CD14-positive monocyte (primary cell): ENCODE measurements at regions not wholly inside any gene's neighbourhood (a gene's known extent, or its start where the extent isn't known, plus 50 kb on each side); places are given as distances from the start of the nearest gene placed in this dataset.

ENCODE experiments used
- DNase-seq, 3 donors: peaks; one replicate each; pipeline ENCODE4 v3.0.0-alpha.2; 2011 to 2022
- H2AFZ ChIP-seq: 2 replicates; pipeline ENCODE4 v1.6.0; 2012; ENCODE audit warnings: mild to moderate bottlenecking, low read depth, low read length, inconsistent platforms; ENCODE audit not compliant: insufficient read depth, poor library complexity, severe bottlenecking
- H3K27ac ChIP-seq, 2 donors: 1 replicate in 1 of 2; 2 replicates in 1 of 2; pipeline ENCODE4 v1.5.1; 2012 to 2013; ENCODE audit warnings: low read length in 2 of 2, control low read depth in 1 of 2, inconsistent platforms in 1 of 2, low read depth in 1 of 2, mild to moderate bottlenecking in 1 of 2
- H3K27me3 ChIP-seq, 2 donors: one replicate each; pipeline versions ENCODE4 v1.6.0 to v1.6.1; 2011 to 2013; ENCODE audit warnings: low read length in 2 of 2; ENCODE audit not compliant: control insufficient read depth in 2 of 2, insufficient read depth in 2 of 2
- H3K36me3 ChIP-seq, 2 donors: replicated peaks in 1 of 2; 1 replicate in 1 of 2; 2 replicates in 1 of 2; pipeline versions ENCODE4 v1.5.1 to v1.6.1; 2012 to 2013; ENCODE audit warnings: low read length in 2 of 2, control low read depth in 1 of 2, inconsistent platforms in 1 of 2, mild to moderate bottlenecking in 1 of 2; ENCODE audit not compliant: insufficient read depth in 2 of 2, control insufficient read depth in 1 of 2
- H3K4me1 ChIP-seq, 2 donors: 1 replicate in 1 of 2; 2 replicates in 1 of 2; pipeline versions ENCODE4 v1.5.1 to v1.6.1; 2012 to 2013; ENCODE audit warnings: low read length in 2 of 2, control low read depth in 1 of 2, inconsistent platforms in 1 of 2, mild to moderate bottlenecking in 1 of 2, moderate library complexity in 1 of 2; ENCODE audit not compliant: insufficient read depth in 2 of 2, control insufficient read depth in 1 of 2
- H3K4me2 ChIP-seq: replicated peaks from 2 replicates; pipeline ENCODE3; 2012; ENCODE audit warnings: low read length, moderate library complexity, mild to moderate bottlenecking; ENCODE audit not compliant: poor library complexity, severe bottlenecking; ENCODE audit errors: extremely low read depth
- H3K4me3 ChIP-seq, 3 experiments: fragments of 200-600 bp in 1 of 3; sonication (generic) in 1 of 3; replicated peaks in 1 of 3; 1 replicate in 2 of 3; 2 replicates in 1 of 3; pipeline ENCODE4 v1.5.1; 2011 to 2013; ENCODE audit warnings: low read length in 3 of 3, mild to moderate bottlenecking in 3 of 3, control low read depth in 2 of 3, low read depth in 2 of 3, inconsistent platforms in 1 of 3, moderate library complexity in 1 of 3
- H3K79me2 ChIP-seq: 2 replicates; pipeline ENCODE4 v1.6.0; 2012; ENCODE audit warnings: mild to moderate bottlenecking, control low read depth, inconsistent platforms, low read length, moderate library complexity; ENCODE audit not compliant: insufficient read depth
- H3K9ac ChIP-seq: 2 replicates; pipeline ENCODE4 v1.6.0; 2017; ENCODE audit warnings: low read length, mild to moderate bottlenecking; ENCODE audit not compliant: insufficient read depth, poor library complexity, severe bottlenecking
- H3K9me3 ChIP-seq, 2 donors: replicated peaks in 1 of 2; 1 replicate in 1 of 2; 2 replicates in 1 of 2; pipeline versions ENCODE4 v1.5.1 to v1.6.1; 2012 to 2013; ENCODE audit warnings: low read length in 2 of 2, control low read depth in 1 of 2; ENCODE audit not compliant: control insufficient read depth in 1 of 2, insufficient read depth in 1 of 2
- H4K20me1 ChIP-seq: 2 replicates; pipeline ENCODE4 v1.6.0; 2012; ENCODE audit warnings: mild to moderate bottlenecking, low read length, control low read depth, moderate library complexity; ENCODE audit not compliant: insufficient read depth
- H3K27ac Mint-ChIP-seq, 7 donors: one replicate each; pipeline ENCODE4 v1.8.0; 2020; ENCODE audit warnings: mild to moderate bottlenecking in 7 of 7, mixed read lengths in 7 of 7, moderate library complexity in 6 of 7, inconsistent platforms in 2 of 7
- H3K27me3 Mint-ChIP-seq, 3 donors: one replicate each; pipeline ENCODE4 v1.8.0; 2021 to 2022; ENCODE audit warnings: low read depth in 3 of 3, mild to moderate bottlenecking in 3 of 3, mixed read lengths in 3 of 3, moderate library complexity in 3 of 3, inconsistent platforms in 1 of 3
- H3K36me3 Mint-ChIP-seq, 2 donors: one replicate each; pipeline ENCODE4 v1.8.0; 2020; ENCODE audit warnings: mixed read lengths in 2 of 2, inconsistent platforms in 1 of 2, mild to moderate bottlenecking in 1 of 2
- H3K4me1 Mint-ChIP-seq: one replicate; pipeline ENCODE4 v1.8.0; 2020; ENCODE audit warnings: mild to moderate bottlenecking, mixed read lengths
- H3K4me3 Mint-ChIP-seq, 2 donors: one replicate each; pipeline ENCODE4 v1.8.0; 2020; ENCODE audit warnings: mild to moderate bottlenecking in 2 of 2, mixed read lengths in 2 of 2, moderate library complexity in 1 of 2
- H3K9me3 Mint-ChIP-seq, 7 donors: one replicate each; pipeline ENCODE4 v1.8.0; 2020 to 2022; ENCODE audit warnings: mixed read lengths in 7 of 7, mild to moderate bottlenecking in 6 of 7, moderate library complexity in 6 of 7, inconsistent platforms in 2 of 7
- WGBS: methylation state at CpG from one replicate; pipeline ENCODE4 v1.1.5; 2013; ENCODE audit warnings: missing lambda C conversion rate; ENCODE audit not compliant: insufficient coverage; 5-methylcytosine and 5-hydroxymethylcytosine counted together
- intact Hi-C, 2 donors: fragments of 100-400 bp; cut with micrococcal nuclease; formaldehyde crosslinking; loops; one replicate each; pipeline versions ENCODE4 v1.15.0 to v1.15.1; 2023
- TF ChIP-seq, protein P1 (sequence below): fragments of 200-600 bp; IDR thresholded peaks from one replicate; pipeline ENCODE4 v1.8.0; 2022; ENCODE audit warnings: antibody characterized with exemption, mild to moderate bottlenecking

GRCh38 chr15:69623392-69624154 is 171.0 kb downstream of the RPLP1 start:
- DNase-seq = peak in 1 of 3 donors; percentile 18
- Histone ChIP-seq H3K4me1 (peaks cover 38 to 44% of the 10 kb centered on the region in 2 donors), H3K27ac (peak overlapping the region in 1 of 2 donors; percentile 10), H4K20me1 (no peaks in the 10 kb centered on the region), H3K27me3 (no peaks in the 10 kb centered on the region), H3K36me3 (no peaks in the 10 kb centered on the region), H3K4me2 (peak overlapping the region; percentile 9), H3K4me3 (no peak overlapping the region), H3K9ac (no peak overlapping the region), H3K9me3 (no peaks in the 10 kb centered on the region), H3K79me2 (no peaks in the 10 kb centered on the region), H2AFZ (no peak overlapping the region)
- Mint-ChIP-seq H3K4me3 (no peak overlapping the region), H3K27ac (peak overlapping the region in 4 of 7 donors; percentile 1 to 79 (median 36)), H3K4me1 (peaks cover 48% of the 10 kb centered on the region), H3K36me3 (peaks cover 0 to 4% of the 10 kb centered on the region in 2 donors), H3K27me3 (peaks cover 2 to 8% (median 2%) of the 10 kb centered on the region in 3 donors), H3K9me3 (peaks cover 0 to 6% (median 1%) of the 10 kb centered on the region in 7 donors)
- intact Hi-C loops = no loop called here
- TF ChIP-seq, protein P1, sequence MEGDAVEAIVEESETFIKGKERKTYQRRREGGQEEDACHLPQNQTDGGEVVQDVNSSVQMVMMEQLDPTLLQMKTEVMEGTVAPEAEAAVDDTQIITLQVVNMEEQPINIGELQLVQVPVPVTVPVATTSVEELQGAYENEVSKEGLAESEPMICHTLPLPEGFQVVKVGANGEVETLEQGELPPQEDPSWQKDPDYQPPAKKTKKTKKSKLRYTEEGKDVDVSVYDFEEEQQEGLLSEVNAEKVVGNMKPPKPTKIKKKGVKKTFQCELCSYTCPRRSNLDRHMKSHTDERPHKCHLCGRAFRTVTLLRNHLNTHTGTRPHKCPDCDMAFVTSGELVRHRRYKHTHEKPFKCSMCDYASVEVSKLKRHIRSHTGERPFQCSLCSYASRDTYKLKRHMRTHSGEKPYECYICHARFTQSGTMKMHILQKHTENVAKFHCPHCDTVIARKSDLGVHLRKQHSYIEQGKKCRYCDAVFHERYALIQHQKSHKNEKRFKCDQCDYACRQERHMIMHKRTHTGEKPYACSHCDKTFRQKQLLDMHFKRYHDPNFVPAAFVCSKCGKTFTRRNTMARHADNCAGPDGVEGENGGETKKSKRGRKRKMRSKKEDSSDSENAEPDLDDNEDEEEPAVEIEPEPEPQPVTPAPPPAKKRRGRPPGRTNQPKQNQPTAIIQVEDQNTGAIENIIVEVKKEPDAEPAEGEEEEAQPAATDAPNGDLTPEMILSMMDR = no peak
- no CpG with 5 or more reads among the region's 3 CpGs for WGBS

- no CpG with 5 or more reads among the region's 2 CpGs for WGBS
- TF ChIP-seq, protein P1 = no peak
- no peaks in the 10 kb centered on the region for H4K20me1 ChIP-seq
- no peaks in the 10 kb centered on the region for H3K27me3 ChIP-seq
- DNase-seq = peak in 2 of 3 donors; percentile 19 to 52
- Mint-ChIP-seq H3K27ac (peak overlapping the region in 5 of 7 donors; percentile 40 to 89 (median 78)), H3K4me1 (peaks cover 44% of the 10 kb centered on the region), H3K4me3 (peak overlapping the region in 1 of 2 donors; percentile 42), H3K36me3 (peaks cover 0 to 4% of the 10 kb centered on the region in 2 donors), H3K9me3 (peaks cover 0 to 6% (median 1%) of the 10 kb centered on the region in 7 donors), H3K27me3 (peaks cover 2 to 8% (median 2%) of the 10 kb centered on the region in 3 donors)
- no peaks in the 10 kb centered on the region for H3K79me2 ChIP-seq
- no peak overlapping the region for H3K9ac ChIP-seq
- peaks cover 38 to 44% of the 10 kb centered on the region in 2 donors for H3K4me1 ChIP-seq
- peak overlapping the region; percentile 9 for H3K4me2 ChIP-seq
- H2AFZ ChIP-seq = no peak overlapping the region
- intact Hi-C loops = no loop called here
- peak overlapping the region in 1 of 2 donors; percentile 10 for H3K27ac ChIP-seq
- no peaks in the 10 kb centered on the region for H3K9me3 ChIP-seq
- no peak overlapping the region for H3K4me3 ChIP-seq
- no peaks in the 10 kb centered on the region for H3K36me3 ChIP-seq
These were observed 171.5 kb downstream of the RPLP1 start for GRCh38 chr15:69624155-69624520.
